ENCODE measurements at regions not wholly inside any gene's neighbourhood (a gene's known extent, or its start where the extent isn't known, plus 50 kb on each side); places are given as distances from the start of the nearest gene placed in this dataset.

- DNase-seq (ENCODE audit: low read depth) = no peak
Observed at GRCh38 chr6:9496837-9497236, 918.0 kb downstream of the TFAP2A start.

- DNase-seq (ENCODE audit: low read depth) = no peak
Observed at GRCh38 chr6:9494864-9495263, 920.0 kb downstream of the TFAP2A start.

GRCh38 chr6:9492790-9493189 lies 922.1 kb downstream of the TFAP2A start:
- no peak for DNase-seq (ENCODE audit: low read depth)

- no peak for DNase-seq (ENCODE audit: low read depth)
Observed at GRCh38 chr6:9487128-9487527, 927.7 kb downstream of the TFAP2A start.

GRCh38 chr6:9485992-9486391 lies 928.9 kb downstream of the TFAP2A start:
- DNase-seq (ENCODE audit: low read depth) = no peak

- DNase-seq (ENCODE audit: low read depth) = no peak
Observed at GRCh38 chr6:9484686-9485085, 930.2 kb downstream of the TFAP2A start.

- DNase-seq (ENCODE audit: low read depth) = no peak
Observed at GRCh38 chr6:9484091-9484490, 930.8 kb downstream of the TFAP2A start.

- DNase-seq (ENCODE audit: low read depth) = peak; percentile 79
Observed at GRCh38 chr6:9482030-9482738, 932.7 kb downstream of the TFAP2A start.

GRCh38 chr6:9481292-9482029 lies 933.4 kb downstream of the TFAP2A start:
- DNase-seq (ENCODE audit: low read depth) = no peak

- no peak for DNase-seq (ENCODE audit: low read depth)
Observed at GRCh38 chr6:9468277-9468676, 946.6 kb downstream of the TFAP2A start.

- no peak for DNase-seq (ENCODE audit: low read depth)
Observed at GRCh38 chr6:9467741-9468140, 947.1 kb downstream of the TFAP2A start.

GRCh38 chr6:9464583-9464982 lies 950.3 kb downstream of the TFAP2A start:
- DNase-seq (ENCODE audit: low read depth) = no peak

- DNase-seq (ENCODE audit: low read depth) = no peak
Observed at GRCh38 chr6:9463311-9463710, 951.6 kb downstream of the TFAP2A start.

GRCh38 chr6:9461188-9461587 lies 953.7 kb downstream of the TFAP2A start:
- no peak for DNase-seq (ENCODE audit: low read depth)

GRCh38 chr6:9458424-9458823 lies 956.5 kb downstream of the TFAP2A start:
- DNase-seq (ENCODE audit: low read depth) = no peak

- DNase-seq (ENCODE audit: low read depth) = no peak
Observed at GRCh38 chr6:9455864-9456658, 958.8 kb downstream of the TFAP2A start.

GRCh38 chr6:9439621-9440330 lies 975.1 kb downstream of the TFAP2A start:
- no peak for DNase-seq (ENCODE audit: low read depth)

GRCh38 chr6:9437836-9438235 lies 977.0 kb downstream of the TFAP2A start:
- peak; percentile 6 for DNase-seq (ENCODE audit: low read depth)

- DNase-seq (ENCODE audit: low read depth) = no peak
Observed at GRCh38 chr6:9435281-9435680, 979.6 kb downstream of the TFAP2A start.

GRCh38 chr6:9431945-9432344 lies 982.9 kb downstream of the TFAP2A start:
- DNase-seq (ENCODE audit: low read depth) = no peak

- no peak for DNase-seq (ENCODE audit: low read depth)
Observed at GRCh38 chr6:9428421-9429172, 986.3 kb downstream of the TFAP2A start.
